Right atrium auricular region (tissue), 2 donors: ENCODE measurements at regions not wholly inside any gene's neighbourhood (a gene's known extent, or its start where the extent isn't known, plus 50 kb on each side); places are given as distances from the start of the nearest gene placed in this dataset.
"Not testable (repeated sequence)": the region's sequence is repeated elsewhere in the genome, so short reads cannot be mapped to it uniquely, and the experiment has no call there.

Experiments
- DNase-seq: peaks from one replicate; pipeline ENCODE4 v3.0.0-alpha.2; 2019; ENCODE audit warnings: low spot score
- H3K27ac ChIP-seq, 2 donors: fragments of 200-600 bp; sonication (generic); 1 replicate in 1 of 2; 2 replicates in 1 of 2; pipeline ENCODE4 v1.5.1; 2016 to 2019
- H3K27me3 ChIP-seq, 2 donors: fragments of 200-600 bp; sonication (generic); one replicate each; pipeline versions ENCODE4 v1.5.1 to v1.6.0; 2017 to 2019
- H3K36me3 ChIP-seq: fragments of 200-600 bp; sonication (generic); one replicate; pipeline ENCODE4 v1.5.1; 2016
- H3K4me1 ChIP-seq, 2 donors: fragments of 200-600 bp; sonication (generic); one replicate each; pipeline versions ENCODE4 v1.5.1 to v1.6.0; 2017 to 2019
- H3K4me3 ChIP-seq, 2 donors: fragments of 200-600 bp; sonication (generic); 1 replicate in 1 of 2; 2 replicates in 1 of 2; pipeline ENCODE4 v1.5.1; 2017 to 2019; ENCODE audit warnings: mild to moderate bottlenecking in 1 of 2, moderate library complexity in 1 of 2
- H3K9me3 ChIP-seq, 2 donors: fragments of 200-600 bp; sonication (generic); one replicate each; pipeline ENCODE4 v1.5.1; 2019
- TF ChIP-seq, protein P1 (sequence below), 2 donors: fragments of 200-600 bp; sonication (generic); IDR thresholded peaks; one replicate each; pipeline ENCODE4 v1.5.1; 2019; ENCODE audit warnings: antibody characterized with exemption in 2 of 2

DNA sequence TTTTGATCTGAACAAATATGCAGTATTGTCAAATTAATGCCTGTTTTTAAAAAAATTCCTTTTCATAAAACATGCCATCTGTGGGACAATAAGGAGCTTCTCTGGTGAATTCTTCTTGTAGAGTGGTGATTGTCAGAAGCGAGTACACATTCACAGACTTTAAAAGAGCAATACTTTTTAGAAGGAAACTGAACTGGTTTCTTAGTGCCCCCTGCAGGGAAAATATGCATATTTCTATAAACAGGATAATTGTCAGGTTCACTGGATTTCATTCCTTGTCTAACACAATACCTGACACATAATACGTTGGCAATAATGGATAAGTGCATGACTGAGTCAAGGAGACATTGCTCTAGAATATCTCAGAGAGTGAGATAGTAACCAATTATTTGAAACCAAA is 133.7 kb downstream of the KIF4B start:
- Histone ChIP-seq H3K36me3 (no peaks in the 10 kb centered on the region), H3K4me1 (no peaks in the 10 kb centered on the region), H3K9me3 (no peaks in the 10 kb centered on the region), H3K4me3 (no peak overlapping the region), H3K27ac (no peak overlapping the region), H3K27me3 (no peaks in the 10 kb centered on the region)
- no peak for DNase-seq
- TF ChIP-seq, protein P1, sequence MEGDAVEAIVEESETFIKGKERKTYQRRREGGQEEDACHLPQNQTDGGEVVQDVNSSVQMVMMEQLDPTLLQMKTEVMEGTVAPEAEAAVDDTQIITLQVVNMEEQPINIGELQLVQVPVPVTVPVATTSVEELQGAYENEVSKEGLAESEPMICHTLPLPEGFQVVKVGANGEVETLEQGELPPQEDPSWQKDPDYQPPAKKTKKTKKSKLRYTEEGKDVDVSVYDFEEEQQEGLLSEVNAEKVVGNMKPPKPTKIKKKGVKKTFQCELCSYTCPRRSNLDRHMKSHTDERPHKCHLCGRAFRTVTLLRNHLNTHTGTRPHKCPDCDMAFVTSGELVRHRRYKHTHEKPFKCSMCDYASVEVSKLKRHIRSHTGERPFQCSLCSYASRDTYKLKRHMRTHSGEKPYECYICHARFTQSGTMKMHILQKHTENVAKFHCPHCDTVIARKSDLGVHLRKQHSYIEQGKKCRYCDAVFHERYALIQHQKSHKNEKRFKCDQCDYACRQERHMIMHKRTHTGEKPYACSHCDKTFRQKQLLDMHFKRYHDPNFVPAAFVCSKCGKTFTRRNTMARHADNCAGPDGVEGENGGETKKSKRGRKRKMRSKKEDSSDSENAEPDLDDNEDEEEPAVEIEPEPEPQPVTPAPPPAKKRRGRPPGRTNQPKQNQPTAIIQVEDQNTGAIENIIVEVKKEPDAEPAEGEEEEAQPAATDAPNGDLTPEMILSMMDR (IDR thresholded peaks at IDR 0.05), result peak in 1 of 2 donors; percentile 40

DNA sequence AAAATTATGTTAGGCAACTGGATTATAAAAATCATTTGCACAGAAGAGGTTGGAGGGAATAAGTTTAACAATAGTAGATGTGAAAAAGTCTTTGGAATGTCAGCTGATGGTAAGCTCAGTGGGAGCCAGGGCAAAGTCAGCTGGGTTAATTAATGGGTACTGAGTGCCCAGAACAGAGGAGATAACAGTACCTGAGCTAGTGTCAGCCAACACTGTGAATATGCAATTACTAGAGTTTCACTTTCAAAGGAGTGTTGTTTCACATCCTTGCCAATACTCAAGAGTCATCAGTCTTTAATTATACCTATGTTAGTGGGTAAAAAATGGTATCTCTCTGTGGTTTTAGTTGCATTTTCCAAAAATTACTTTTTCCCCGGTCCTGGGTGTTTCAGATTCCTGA is 135.1 kb downstream of the KIF4B start:
- TF ChIP-seq, protein P1 (IDR thresholded peaks at IDR 0.05), result no peak
- Histone ChIP-seq H3K4me3 (no peak overlapping the region), H3K36me3 (no peaks in the 10 kb centered on the region), H3K27me3 (no peaks in the 10 kb centered on the region), H3K9me3 (no peaks in the 10 kb centered on the region), H3K4me1 (no peaks in the 10 kb centered on the region), H3K27ac (no peak overlapping the region)
- DNase-seq, result no peak

DNA sequence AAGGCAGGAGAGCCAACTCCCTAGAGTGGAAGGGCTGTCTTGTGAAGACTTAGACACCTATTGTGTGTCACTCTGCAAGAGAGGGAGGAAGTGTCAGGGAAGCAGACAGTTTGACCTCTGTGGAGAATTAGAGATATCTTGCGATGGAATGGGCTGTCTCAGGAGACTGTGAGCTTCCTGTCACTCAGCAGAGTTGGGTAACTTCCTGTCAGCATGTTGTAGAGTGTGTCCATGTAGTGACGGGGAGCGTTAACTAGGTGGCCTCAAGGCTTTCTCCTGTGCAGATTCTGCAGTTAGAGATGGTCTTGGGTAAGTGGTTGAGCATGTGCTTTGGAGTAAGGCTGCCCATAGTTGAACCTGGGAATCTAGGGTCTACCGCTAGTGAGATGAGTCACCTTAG is 136.5 kb downstream of the KIF4B start:
- Histone ChIP-seq H3K27me3 (no peaks in the 10 kb centered on the region), H3K9me3 (no peaks in the 10 kb centered on the region), H3K27ac (no peak overlapping the region), H3K4me3 (no peak overlapping the region), H3K36me3 (no peaks in the 10 kb centered on the region), H3K4me1 (no peaks in the 10 kb centered on the region)
- no peak for DNase-seq
- TF ChIP-seq, protein P1 (IDR thresholded peaks at IDR 0.05), result no peak

DNA sequence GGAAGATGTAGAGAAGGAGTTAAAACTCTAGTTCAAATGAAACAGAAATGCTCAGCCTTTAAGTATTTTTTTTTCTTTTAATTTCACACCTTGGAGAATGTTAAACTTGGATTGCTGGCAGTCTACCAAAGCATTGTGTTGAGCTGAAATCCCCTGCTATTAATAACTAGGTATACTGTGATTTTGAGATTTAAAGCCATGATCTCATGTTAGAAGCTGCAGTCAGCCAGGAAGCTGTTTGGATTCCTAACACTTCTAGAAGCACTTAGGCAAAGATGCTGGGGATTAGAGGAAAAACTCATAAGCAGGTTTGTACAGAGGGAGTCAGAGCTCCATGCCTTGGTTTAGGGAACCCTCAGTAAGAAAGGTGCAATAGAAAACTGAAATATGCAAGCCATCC is 141.4 kb downstream of the KIF4B start:
- TF ChIP-seq, protein P1 (IDR thresholded peaks at IDR 0.05), result no peak
- H3K4me3 ChIP-seq, result no peak overlapping the region
- H3K9me3 ChIP-seq, result no peaks in the 10 kb centered on the region
- no peaks in the 10 kb centered on the region for H3K36me3 ChIP-seq
- H3K4me1 ChIP-seq, result no peaks in the 10 kb centered on the region
- peak overlapping the region in 1 of 2 donors; percentile 79 for H3K27ac ChIP-seq
- no peaks in the 10 kb centered on the region for H3K27me3 ChIP-seq
- no peak for DNase-seq

DNA sequence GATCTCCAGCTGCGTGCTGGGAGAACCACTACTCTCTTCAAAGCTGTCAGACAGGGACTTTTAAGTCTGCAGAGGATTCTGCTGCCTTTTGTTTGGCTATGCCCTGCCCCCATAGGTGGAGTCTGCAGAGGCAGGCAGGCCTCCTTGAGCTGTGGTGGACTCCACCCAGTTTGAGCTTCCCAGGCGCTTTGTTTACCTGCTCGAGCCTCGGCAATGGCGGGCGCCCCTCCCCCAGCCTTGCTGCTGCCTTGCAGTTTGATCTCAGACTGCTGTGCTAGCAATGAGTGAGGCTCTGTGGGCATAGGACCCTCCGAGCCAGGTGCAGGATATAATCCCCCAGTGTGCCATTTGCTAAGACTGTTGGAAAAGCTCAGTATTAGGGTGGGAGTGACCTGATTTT is 149.5 kb downstream of the KIF4B start:
- not testable (repeated sequence) for H3K27me3 ChIP-seq, H3K36me3 ChIP-seq, H3K27ac ChIP-seq, H3K4me3 ChIP-seq, H3K4me1 ChIP-seq, DNase-seq, H3K9me3 ChIP-seq

DNA sequence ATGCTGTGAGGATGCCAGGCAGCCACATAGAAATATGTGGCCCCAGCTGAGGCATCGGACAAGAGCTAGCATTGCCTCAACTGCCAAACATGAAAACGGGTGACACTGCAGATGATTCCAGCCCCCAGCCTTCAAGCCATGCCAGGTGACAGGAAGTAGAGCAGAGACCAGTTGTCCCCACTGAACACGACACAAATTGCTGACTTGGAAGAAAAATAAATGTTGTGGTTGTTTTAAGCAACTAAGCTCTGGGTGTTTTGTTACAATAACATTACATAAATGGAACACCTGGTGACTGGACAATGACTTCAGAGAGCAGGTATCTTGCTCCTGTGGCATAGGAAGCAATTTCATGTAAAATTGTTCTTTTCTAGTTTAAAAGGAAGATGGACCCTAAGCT is 154.2 kb downstream of the KIF4B start:
- TF ChIP-seq, protein P1 (IDR thresholded peaks at IDR 0.05), result no peak
- Histone ChIP-seq H3K4me3 (no peak overlapping the region), H3K27me3 (no peaks in the 10 kb centered on the region), H3K36me3 (no peaks in the 10 kb centered on the region), H3K4me1 (no peaks in the 10 kb centered on the region), H3K9me3 (no peaks in the 10 kb centered on the region), H3K27ac (no peak overlapping the region)
- DNase-seq, result no peak
